ENCODE measurements at regions not wholly inside any gene's neighbourhood (a gene's known extent, or its start where the extent isn't known, plus 50 kb on each side); places are given as distances from the start of the nearest gene placed in this dataset.

GRCh38 chr3:67083277-67083676 is 85.2 kb downstream of the KBTBD8 start (continued):
- TF ChIP-seq SIN3A (conservative IDR thresholded peaks at IDR 0.05 in 1 of 2, IDR thresholded peaks at IDR 0.05 in 1 of 2; ENCODE audit: low read depth in 1 of 2, low read length in 2 of 2) (no peak), SP1 (IDR thresholded peaks at IDR 0.05; ENCODE audit: low read depth, low read length) (no peak), TAF1 (IDR thresholded peaks at IDR 0.05; ENCODE audit: low read depth, low read length) (no peak), RFX5 (IDR thresholded peaks at IDR 0.05; ENCODE audit: borderline replicate concordance, low read depth, low read length) (no peak), GTF2F1 (IDR thresholded peaks at IDR 0.05; ENCODE audit: borderline replicate concordance, low read depth, low read length) (no peak), TEAD4 (IDR thresholded peaks at IDR 0.05; ENCODE audit: low read depth, low read length) (no peak), CREB1 (IDR thresholded peaks at IDR 0.05) (no peak), USF2 (IDR thresholded peaks at IDR 0.05; ENCODE audit: low read length) (no peak)

Data from H1 (cell line).